DND-41 (cell line): ENCODE measurements at regions not wholly inside any gene's neighbourhood (a gene's known extent, or its start where the extent isn't known, plus 50 kb on each side); places are given as distances from the start of the nearest gene placed in this dataset.

Experiments used
- EZH2 ChIP-seq: IDR thresholded peaks from 3 replicates; pipeline ENCODE4 v1.6.1; 2012; ENCODE audit warnings: borderline replicate concordance, low read depth, mild to moderate bottlenecking, moderate library complexity, low read length, inconsistent platforms; ENCODE audit not compliant: severe bottlenecking
- TF ChIP-seq, protein P1 (sequence below): IDR thresholded peaks from 2 replicates; pipeline ENCODE4 v1.5.1; 2012; ENCODE audit warnings: borderline replicate concordance, low read length, moderate library complexity, mild to moderate bottlenecking; ENCODE audit not compliant: poor library complexity, severe bottlenecking; ENCODE audit errors: extremely low read depth

- TF ChIP-seq, protein P1, sequence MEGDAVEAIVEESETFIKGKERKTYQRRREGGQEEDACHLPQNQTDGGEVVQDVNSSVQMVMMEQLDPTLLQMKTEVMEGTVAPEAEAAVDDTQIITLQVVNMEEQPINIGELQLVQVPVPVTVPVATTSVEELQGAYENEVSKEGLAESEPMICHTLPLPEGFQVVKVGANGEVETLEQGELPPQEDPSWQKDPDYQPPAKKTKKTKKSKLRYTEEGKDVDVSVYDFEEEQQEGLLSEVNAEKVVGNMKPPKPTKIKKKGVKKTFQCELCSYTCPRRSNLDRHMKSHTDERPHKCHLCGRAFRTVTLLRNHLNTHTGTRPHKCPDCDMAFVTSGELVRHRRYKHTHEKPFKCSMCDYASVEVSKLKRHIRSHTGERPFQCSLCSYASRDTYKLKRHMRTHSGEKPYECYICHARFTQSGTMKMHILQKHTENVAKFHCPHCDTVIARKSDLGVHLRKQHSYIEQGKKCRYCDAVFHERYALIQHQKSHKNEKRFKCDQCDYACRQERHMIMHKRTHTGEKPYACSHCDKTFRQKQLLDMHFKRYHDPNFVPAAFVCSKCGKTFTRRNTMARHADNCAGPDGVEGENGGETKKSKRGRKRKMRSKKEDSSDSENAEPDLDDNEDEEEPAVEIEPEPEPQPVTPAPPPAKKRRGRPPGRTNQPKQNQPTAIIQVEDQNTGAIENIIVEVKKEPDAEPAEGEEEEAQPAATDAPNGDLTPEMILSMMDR: no peak
- TF ChIP-seq EZH2: no peak
These were observed 368.7 kb upstream of the TBL1XR1 start for GRCh38 chr3:177565981-177566380.
